GM06990 (cell line): ENCODE measurements at regions not wholly inside any gene's neighbourhood (a gene's known extent, or its start where the extent isn't known, plus 50 kb on each side); places are given as distances from the start of the nearest gene placed in this dataset.

Source experiments
- DNase-seq: peaks from one replicate; pipeline ENCODE4 v3.0.0-alpha.2; 2011; ENCODE audit not compliant: insufficient read length; ENCODE audit errors: extremely low read depth
- H3K27me3 ChIP-seq: replicated peaks from 2 replicates; pipeline ENCODE4 v1.6.0; 2011; ENCODE audit warnings: low read length; ENCODE audit not compliant: control insufficient read depth, insufficient read depth
- H3K36me3 ChIP-seq: 2 replicates; pipeline ENCODE4 v1.5.1; 2011; ENCODE audit warnings: low read length; ENCODE audit not compliant: control insufficient read depth, insufficient read depth
- H3K4me3 ChIP-seq: replicated peaks from 2 replicates; pipeline ENCODE4 v1.5.1; 2011; ENCODE audit warnings: low read depth, mild to moderate bottlenecking, control low read depth, low read length
- CTCF ChIP-seq: IDR thresholded peaks from 2 replicates; pipeline ENCODE4 v1.5.1; 2011; ENCODE audit warnings: low read length, control low read depth, mild to moderate bottlenecking, inconsistent platforms; ENCODE audit not compliant: insufficient read depth, poor library complexity, severe bottlenecking

GRCh38 chr6:113412589-113413357, 444.4 kb upstream of the MARCKS start:
- no peak for TF ChIP-seq CTCF
- Histone ChIP-seq H3K36me3 (no peaks in the 10 kb centered on the region), H3K4me3 (no peak overlapping the region), H3K27me3 (no peaks in the 10 kb centered on the region)
- no peak for DNase-seq

GRCh38 chr6:113414511-113414910, 442.6 kb upstream of the MARCKS start:
- no peak for TF ChIP-seq CTCF
- Histone ChIP-seq H3K4me3 (no peak overlapping the region), H3K27me3 (no peaks in the 10 kb centered on the region), H3K36me3 (no peaks in the 10 kb centered on the region)
- no peak for DNase-seq

GRCh38 chr6:113416170-113416569, 441.0 kb upstream of the MARCKS start:
- no peaks in the 10 kb centered on the region for H3K36me3 ChIP-seq
- no peak for TF ChIP-seq CTCF
- H3K27me3 ChIP-seq: no peaks in the 10 kb centered on the region
- DNase-seq: no peak
- no peak overlapping the region for H3K4me3 ChIP-seq

GRCh38 chr6:113420290-113420689, 436.9 kb upstream of the MARCKS start:
- DNase-seq: no peak
- no peak for TF ChIP-seq CTCF
- H3K36me3 ChIP-seq: no peaks in the 10 kb centered on the region
- no peaks in the 10 kb centered on the region for H3K27me3 ChIP-seq
- H3K4me3 ChIP-seq: no peak overlapping the region

- Histone ChIP-seq H3K27me3 (no peaks in the 10 kb centered on the region), H3K4me3 (no peak overlapping the region), H3K36me3 (no peaks in the 10 kb centered on the region)
- TF ChIP-seq CTCF: no peak
- DNase-seq: no peak
Measured at GRCh38 chr6:113421997-113422396, 435.1 kb upstream of the MARCKS start.

GRCh38 chr6:113423956-113424355, 433.2 kb upstream of the MARCKS start:
- Histone ChIP-seq H3K36me3 (no peaks in the 10 kb centered on the region), H3K4me3 (no peak overlapping the region), H3K27me3 (no peaks in the 10 kb centered on the region)
- no peak for DNase-seq
- no peak for TF ChIP-seq CTCF
